ENCODE measurements at regions not wholly inside any gene's neighbourhood (a gene's known extent, or its start where the extent isn't known, plus 50 kb on each side); places are given as distances from the start of the nearest gene placed in this dataset.

DNA sequence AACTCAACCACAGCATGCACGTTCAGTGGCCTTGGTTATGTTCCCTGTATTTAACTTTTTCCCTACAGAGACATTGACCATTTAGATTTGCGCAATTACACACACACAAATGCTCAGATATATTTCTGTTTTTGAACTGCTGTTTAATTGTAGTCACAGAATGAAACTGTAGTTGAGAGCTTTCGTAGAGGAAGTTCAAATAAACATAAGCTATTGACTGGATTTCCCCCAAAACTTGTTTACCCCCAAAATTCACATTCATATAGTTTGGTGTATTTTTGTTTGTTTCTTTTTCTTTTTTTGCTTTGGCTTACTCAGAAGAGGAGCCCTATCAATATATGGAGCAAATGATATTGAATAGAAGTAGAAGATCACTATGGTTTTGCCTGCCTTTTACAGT, 921.0 kb downstream of the ADGRL2 start:
- no peak for FAIRE-seq

DNA sequence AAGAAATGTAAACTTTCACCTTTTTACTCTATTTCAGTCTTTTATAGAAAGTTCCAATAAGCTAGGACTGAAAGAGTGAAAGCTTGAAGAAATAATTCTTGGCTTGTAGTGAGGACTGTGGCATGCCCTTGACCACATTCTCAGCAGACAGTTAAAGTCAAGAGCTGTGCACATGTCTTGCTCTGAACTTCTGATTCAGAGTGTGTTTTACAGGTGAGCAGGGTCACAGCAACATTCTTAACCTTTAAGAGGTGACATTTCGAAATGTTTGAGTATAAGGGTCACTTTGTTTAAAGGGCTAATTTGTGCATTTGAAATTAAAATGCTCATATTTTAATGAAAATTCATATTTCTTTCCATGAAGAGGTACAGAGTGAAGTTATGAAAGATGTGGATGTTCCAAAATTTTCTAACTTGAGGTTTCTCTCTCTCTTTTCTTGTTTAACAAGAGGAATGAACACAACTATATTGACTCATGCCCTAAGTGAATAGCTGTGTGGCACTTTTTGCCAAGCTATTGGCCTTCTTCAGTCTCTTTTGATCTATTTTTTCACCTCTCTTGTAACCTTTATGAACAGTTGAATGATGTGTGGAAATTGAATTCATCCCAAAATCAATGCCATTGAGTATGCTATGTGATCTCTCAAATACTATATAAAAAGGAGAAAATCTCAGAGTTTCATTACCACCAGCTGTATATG, 918.1 kb downstream of the ADGRL2 start:
- no peak for FAIRE-seq

DNA sequence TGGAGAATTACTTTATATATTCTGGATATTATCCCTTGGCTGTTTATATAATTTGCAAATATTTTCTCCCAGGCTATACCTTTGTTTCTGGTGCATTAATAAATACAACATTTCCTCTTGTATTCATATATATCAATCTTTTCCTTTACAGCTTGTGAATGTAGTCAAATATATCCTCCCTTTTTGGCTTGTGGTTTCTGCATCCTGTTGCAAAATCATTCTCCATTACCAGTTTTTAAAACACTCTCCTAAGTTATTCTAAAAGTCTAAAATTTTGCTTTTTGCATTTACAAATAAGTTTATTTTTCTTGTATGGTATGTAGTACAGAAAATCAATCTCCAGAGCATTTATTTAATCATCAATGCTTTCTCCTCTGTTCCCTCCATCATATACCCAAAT, 909.4 kb downstream of the ADGRL2 start:
- FAIRE-seq: no peak

- FAIRE-seq: no peak
Observed at GRCh38 chr1:82707681-82708080, 906.9 kb downstream of the ADGRL2 start.

DNA sequence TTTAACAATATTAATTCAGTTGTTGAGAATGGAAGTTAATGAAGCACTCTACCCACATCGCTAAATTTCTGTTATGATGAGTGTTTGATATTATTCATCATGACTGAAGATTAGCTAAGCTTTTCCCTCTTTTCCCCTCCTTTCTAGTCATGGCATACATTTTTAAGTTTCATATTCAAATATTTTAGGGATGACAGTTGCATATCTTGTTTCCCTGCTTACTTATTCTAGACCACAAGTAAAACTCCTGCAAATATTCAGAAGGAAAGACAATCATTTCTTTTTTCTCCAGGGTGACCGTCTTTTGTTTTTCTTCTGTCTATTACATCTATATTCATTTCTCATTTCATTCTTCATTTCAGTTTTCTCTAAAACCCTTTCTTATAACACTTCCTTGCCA, 906.0 kb downstream of the ADGRL2 start:
- no peak for FAIRE-seq

DNA sequence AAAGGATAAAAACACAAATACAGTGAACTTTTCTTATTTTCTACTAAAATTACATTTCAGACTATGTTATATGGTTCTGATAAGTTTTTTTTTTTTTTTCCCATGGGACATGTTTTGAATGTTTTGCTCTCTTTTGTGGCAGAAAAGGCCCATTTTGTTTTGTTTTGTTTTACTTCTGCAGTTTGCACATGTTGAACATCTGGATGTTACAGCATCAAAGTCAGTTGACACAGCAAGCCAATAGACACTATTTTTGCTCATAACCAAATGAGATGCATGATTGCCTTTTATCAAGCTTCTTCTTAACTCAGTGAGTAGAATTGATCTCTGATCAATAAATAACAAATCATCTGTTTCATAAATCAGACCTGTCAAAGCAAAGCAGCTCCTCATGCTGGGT, 904.2 kb downstream of the ADGRL2 start:
- no peak for FAIRE-seq

- FAIRE-seq: no peak
Observed at GRCh38 chr1:82704393-82704792, 903.7 kb downstream of the ADGRL2 start.

- no peak for FAIRE-seq
Observed at GRCh38 chr1:82703951-82704350, 903.2 kb downstream of the ADGRL2 start.

DNA sequence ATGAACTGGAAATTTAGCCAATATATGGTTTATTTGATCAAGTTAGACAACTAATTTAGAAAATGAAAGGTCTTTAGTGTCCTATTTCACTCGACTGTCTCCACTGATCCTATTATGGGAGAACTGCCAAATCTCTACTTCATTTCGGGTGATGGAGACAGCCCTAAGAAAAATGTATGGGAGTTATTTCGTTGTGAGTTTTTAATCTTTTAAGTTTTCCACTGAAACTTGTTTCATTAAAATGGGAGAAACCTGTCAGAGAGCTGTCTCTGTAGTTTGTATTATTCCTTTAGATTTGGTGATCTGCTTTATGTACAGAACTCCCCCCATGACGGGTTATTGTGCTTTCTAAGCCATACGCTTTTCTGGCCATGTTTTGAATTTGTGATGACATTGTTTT, 899.7 kb downstream of the ADGRL2 start:
- no peak for FAIRE-seq

- no peak for FAIRE-seq
Observed at GRCh38 chr1:82697965-82698364, 897.2 kb downstream of the ADGRL2 start.

- FAIRE-seq: no peak
Observed at GRCh38 chr1:82695443-82695842, 894.7 kb downstream of the ADGRL2 start.

DNA sequence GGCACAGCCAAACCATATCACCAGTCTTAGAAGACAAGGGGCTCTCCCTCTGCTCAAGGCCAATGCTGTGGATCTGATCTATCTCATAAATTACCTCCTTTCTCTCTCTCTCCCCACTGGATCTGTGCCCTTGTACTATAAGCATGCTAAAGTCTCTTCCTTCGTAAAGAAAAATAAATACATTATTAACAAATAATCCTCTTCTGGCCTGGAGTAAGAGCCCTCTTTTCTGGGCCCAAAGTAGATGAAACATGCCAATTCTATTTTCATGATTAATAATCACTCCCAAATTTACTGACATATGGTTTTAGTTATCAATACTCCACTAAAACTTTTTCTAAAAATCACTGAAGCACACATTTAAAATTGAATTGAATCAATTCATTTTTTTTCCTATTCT, 889.7 kb downstream of the ADGRL2 start:
- FAIRE-seq: no peak

GRCh38 chr1:82689217-82689616, 888.5 kb downstream of the ADGRL2 start:
- no peak for FAIRE-seq

DNA sequence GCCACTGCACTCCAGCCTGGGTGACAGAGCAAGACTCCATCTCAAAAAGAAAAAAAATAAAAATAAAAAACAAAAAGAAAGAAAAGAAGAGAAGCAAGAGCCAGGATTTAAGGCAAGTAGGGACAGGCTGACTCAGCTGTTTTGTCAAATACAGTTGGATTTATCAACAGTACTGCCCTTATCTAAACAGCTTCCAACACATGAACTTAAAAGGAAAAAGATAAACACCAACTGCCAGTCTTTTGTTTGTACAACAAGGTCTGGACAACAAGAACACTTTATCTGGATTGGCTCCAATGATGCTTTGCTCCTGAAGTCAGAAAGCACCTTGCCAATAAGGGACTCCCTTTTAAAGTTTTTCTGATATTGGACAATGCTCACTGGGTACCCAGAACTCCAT, 886.0 kb downstream of the ADGRL2 start:
- no peak for FAIRE-seq

- FAIRE-seq: no peak
Observed at GRCh38 chr1:82646888-82647287, 846.2 kb downstream of the ADGRL2 start.

GRCh38 chr1:82646336-82646735, 845.6 kb downstream of the ADGRL2 start:
- no peak for FAIRE-seq

GRCh38 chr1:82644186-82644915, 843.6 kb downstream of the ADGRL2 start:
- FAIRE-seq: no peak

- no peak for FAIRE-seq
Observed at GRCh38 chr1:82640352-82640751, 839.6 kb downstream of the ADGRL2 start.

GRCh38 chr1:82634266-82634665, 833.5 kb downstream of the ADGRL2 start:
- no peak for FAIRE-seq

DNA sequence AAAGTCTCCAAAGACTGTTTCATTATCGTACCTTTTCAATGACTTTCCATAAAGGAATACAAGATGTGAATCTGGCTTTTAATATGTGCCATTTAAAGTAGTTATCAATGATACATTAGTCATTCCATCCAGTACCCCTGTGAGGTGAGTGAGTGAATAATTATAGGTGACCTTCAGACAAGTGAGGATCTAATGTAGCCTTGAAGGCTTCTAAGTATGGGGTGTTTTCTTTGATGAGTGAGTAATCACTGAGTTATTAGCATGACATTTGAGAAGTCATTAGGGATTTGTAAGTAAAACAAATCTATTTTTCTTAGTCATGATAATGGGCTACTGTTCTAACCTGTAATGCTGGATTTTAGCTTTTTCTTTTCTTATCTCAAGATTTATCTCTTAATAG, 831.4 kb downstream of the ADGRL2 start:
- FAIRE-seq: no peak

DNA sequence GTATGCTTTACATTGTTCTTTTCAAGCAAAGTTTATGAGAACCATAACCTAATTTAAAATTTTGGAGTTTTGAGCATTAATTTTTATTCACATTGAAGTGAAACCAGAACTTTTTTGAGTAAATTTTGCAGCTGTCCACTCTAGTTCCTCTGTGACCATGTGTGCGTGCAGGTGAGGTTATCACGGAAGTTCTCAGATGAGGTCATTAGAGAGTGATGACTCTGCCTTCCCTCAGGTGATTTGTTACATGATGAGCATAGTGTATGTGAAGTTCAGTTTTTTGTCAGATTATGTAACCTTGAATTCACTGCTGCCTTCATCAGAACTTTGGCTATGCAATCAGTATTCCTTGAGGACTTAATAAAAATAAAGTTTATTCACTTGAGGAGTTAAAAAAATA, 828.2 kb downstream of the ADGRL2 start:
- no peak for FAIRE-seq

GRCh38 chr1:82625537-82625936, 824.8 kb downstream of the ADGRL2 start:
- no peak for FAIRE-seq

DNA sequence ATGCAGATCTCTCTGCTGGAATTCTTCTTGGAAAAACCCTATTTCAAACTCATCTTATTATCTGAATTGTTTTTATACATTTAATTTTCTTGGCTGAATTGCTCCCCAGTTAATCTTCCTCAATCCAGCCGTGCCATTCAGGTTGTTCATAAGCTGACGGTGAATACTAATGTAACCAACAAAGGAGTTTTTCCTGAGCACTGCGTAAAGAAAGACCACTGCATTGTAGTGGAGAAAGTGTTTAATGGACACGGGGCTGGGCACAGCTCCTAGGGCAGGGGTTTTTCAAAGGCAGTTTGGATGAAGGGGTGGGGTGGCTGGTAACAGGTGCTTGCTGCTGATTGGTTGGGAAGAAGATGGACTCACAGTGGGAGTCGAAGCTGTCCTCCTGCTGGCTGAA, 820.3 kb downstream of the ADGRL2 start:
- FAIRE-seq: no peak

DNA sequence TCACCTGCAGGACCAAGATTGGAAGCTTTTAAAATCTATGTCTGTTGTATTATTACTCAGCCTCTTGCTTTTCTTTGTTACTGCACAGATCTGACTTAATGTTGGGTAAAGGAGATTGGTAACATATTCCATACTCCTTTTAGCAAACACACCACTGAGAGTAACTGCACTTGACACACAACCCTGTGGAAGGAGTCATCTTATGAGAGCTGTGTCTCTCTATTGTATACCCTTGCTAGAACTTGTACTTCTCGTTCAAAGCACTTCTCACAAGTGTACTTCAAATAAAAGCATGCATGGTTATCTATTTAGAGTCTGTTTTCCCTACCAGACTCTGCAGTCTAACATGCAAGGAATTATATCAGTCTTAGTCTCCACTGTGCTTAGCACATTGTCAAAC, 813.4 kb downstream of the ADGRL2 start:
- no peak for FAIRE-seq

DNA sequence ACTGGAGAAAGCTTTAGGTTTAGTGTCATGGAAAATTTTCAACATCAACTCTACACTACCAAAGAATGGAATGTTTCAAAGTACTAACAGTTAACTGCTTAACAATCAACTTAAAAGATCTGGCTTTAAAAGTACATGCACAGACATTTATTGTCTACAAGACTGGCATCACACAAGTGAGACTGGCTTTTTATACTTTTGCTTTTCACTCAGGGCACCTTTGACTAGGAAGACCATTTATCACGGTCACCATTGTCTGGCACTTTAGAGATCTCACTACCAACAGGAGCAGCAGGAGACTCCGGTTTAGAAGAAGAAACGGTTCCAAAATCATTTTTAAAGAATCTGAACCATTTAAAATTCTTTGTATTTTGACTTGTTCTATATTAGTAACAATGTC, 812.3 kb downstream of the ADGRL2 start:
- no peak for FAIRE-seq

Measured in colon (tissue), 2 donors.